HEK293 (cell line): ENCODE measurements at regions not wholly inside any gene's neighbourhood (a gene's known extent, or its start where the extent isn't known, plus 50 kb on each side); places are given as distances from the start of the nearest gene placed in this dataset.

Experiments used
- CTCF ChIA-PET: fragments of 350-600 bp; formaldehyde crosslinking; extraction: SDS; loops from one replicate; lab custom pipeline; 2021; ENCODE audit warnings: antibody characterized with exemption; lab: Yijun Ruan, JAX
- POLR2A ChIA-PET: fragments of 300-600 bp; formaldehyde crosslinking; extraction: SDS; loops from one replicate; lab custom pipeline; 2020; ENCODE audit warnings: antibody characterized with exemption, inconsistent platforms; lab: Yijun Ruan, JAX
- H3K27ac ChIP-seq: fragments of 200-500 bp; sonication (Bioruptor generic); 2 replicates; pipeline ENCODE4 v1.5.1; 2014; ENCODE audit warnings: low read depth, low read length, control low read depth, inconsistent platforms; ENCODE audit errors: extremely low read depth
- H3K36me3 ChIP-seq, 2 experiments: fragments of 200-500 bp in 1 of 2; sonication (Bioruptor generic) in 1 of 2; 1 replicate in 1 of 2; 2 replicates in 1 of 2; pipeline ENCODE4 v1.5.1; 2014 to 2017; ENCODE audit warnings: inconsistent platforms in 2 of 2, low read length in 2 of 2; ENCODE audit not compliant: control insufficient read depth in 2 of 2, insufficient read depth in 1 of 2
- H3K4me1 ChIP-seq: fragments of 200-500 bp; sonication (Bioruptor generic); 2 replicates; pipeline ENCODE4 v1.5.1; 2014; ENCODE audit warnings: mild to moderate bottlenecking, low read length, inconsistent platforms; ENCODE audit not compliant: control insufficient read depth, insufficient read depth
- H3K4me3 ChIP-seq: 2 replicates; pipeline ENCODE4 v1.5.1; 2011; ENCODE audit warnings: low read depth, mild to moderate bottlenecking, control low read depth, low read length, moderate library complexity
- H3K9me3 ChIP-seq: fragments of 200-500 bp; sonication (Bioruptor generic); 2 replicates; pipeline ENCODE4 v1.5.1; 2014; ENCODE audit warnings: low read depth, low read length, inconsistent platforms; ENCODE audit not compliant: control insufficient read depth, insufficient read depth
- GLIS1 ChIP-seq: fragments of 450-650 bp; formaldehyde crosslinking; IDR thresholded peaks from 2 replicates; pipeline ENCODE4 v1.5.1; 2016; ENCODE audit warnings: missing biosample characterization, missing genetic modification characterization
- GLIS2 ChIP-seq: fragments of 450-650 bp; formaldehyde crosslinking; IDR thresholded peaks from 2 replicates; pipeline ENCODE4 v1.5.1; 2016; ENCODE audit warnings: missing biosample characterization, missing genetic modification characterization
- HIC1 ChIP-seq: fragments of 450-650 bp; formaldehyde crosslinking; IDR thresholded peaks from 2 replicates; pipeline ENCODE4 v1.5.1; 2016; ENCODE audit warnings: missing biosample characterization, missing genetic modification characterization
- INSM2 ChIP-seq: fragments of 450-650 bp; formaldehyde crosslinking; IDR thresholded peaks from 2 replicates; pipeline ENCODE4 v1.5.1; 2016; ENCODE audit warnings: missing biosample characterization, missing genetic modification characterization
- KLF16 ChIP-seq: fragments of 450-650 bp; formaldehyde crosslinking; IDR thresholded peaks from 2 replicates; pipeline ENCODE4 v1.5.1; 2017; ENCODE audit warnings: missing biosample characterization, missing genetic modification characterization
- KLF9 ChIP-seq: fragments of 450-650 bp; formaldehyde crosslinking; IDR thresholded peaks from 2 replicates; pipeline ENCODE4 v1.5.1; 2016; ENCODE audit warnings: missing biosample characterization, missing genetic modification characterization, low read depth
- PRDM4 ChIP-seq: fragments of 450-650 bp; formaldehyde crosslinking; IDR thresholded peaks from 2 replicates; pipeline ENCODE4 v1.5.1; 2017; ENCODE audit warnings: missing biosample characterization, missing genetic modification characterization
- RBAK ChIP-seq: fragments of 450-650 bp; formaldehyde crosslinking; IDR thresholded peaks from 2 replicates; pipeline ENCODE4 v1.5.1; 2016; ENCODE audit warnings: missing biosample characterization, missing genetic modification characterization
- WT1 ChIP-seq: fragments of 450-650 bp; formaldehyde crosslinking; IDR thresholded peaks from 2 replicates; pipeline ENCODE4 v1.5.1; 2016; ENCODE audit warnings: missing biosample characterization, missing genetic modification characterization
- YY2 ChIP-seq: fragments of 450-650 bp; formaldehyde crosslinking; IDR thresholded peaks from 2 replicates; pipeline ENCODE4 v1.5.1; 2016; ENCODE audit warnings: missing biosample characterization, missing genetic modification characterization
- ZBTB49 ChIP-seq: fragments of 450-650 bp; formaldehyde crosslinking; IDR thresholded peaks from 2 replicates; pipeline ENCODE4 v1.5.1; 2016; ENCODE audit warnings: missing biosample characterization, missing genetic modification characterization, low read depth
- ZBTB8A ChIP-seq: fragments of 450-650 bp; formaldehyde crosslinking; IDR thresholded peaks from 2 replicates; pipeline ENCODE4 v1.5.1; 2016; ENCODE audit warnings: missing biosample characterization, missing genetic modification characterization
- ZEB2 ChIP-seq: fragments of 450-650 bp; formaldehyde crosslinking; IDR thresholded peaks from 2 replicates; pipeline ENCODE4 v1.5.1; 2016; ENCODE audit warnings: missing biosample characterization, missing genetic modification characterization
- ZFP69B ChIP-seq: fragments of 450-650 bp; formaldehyde crosslinking; IDR thresholded peaks from 2 replicates; pipeline ENCODE4 v1.5.1; 2016; ENCODE audit warnings: missing biosample characterization, missing genetic modification characterization
- ZNF121 ChIP-seq: fragments of 450-650 bp; formaldehyde crosslinking; IDR thresholded peaks from 2 replicates; pipeline ENCODE4 v1.5.1; 2016; ENCODE audit warnings: missing biosample characterization, missing genetic modification characterization
- ZNF23 ChIP-seq: fragments of 450-650 bp; formaldehyde crosslinking; IDR thresholded peaks from 2 replicates; pipeline ENCODE4 v1.5.1; 2016; ENCODE audit warnings: missing biosample characterization, missing genetic modification characterization, borderline replicate concordance
- ZNF292 ChIP-seq: fragments of 450-650 bp; formaldehyde crosslinking; IDR thresholded peaks from 2 replicates; pipeline ENCODE4 v1.5.1; 2016; ENCODE audit warnings: low read depth, missing biosample characterization, missing genetic modification characterization, borderline replicate concordance
- ZNF404 ChIP-seq: fragments of 450-650 bp; formaldehyde crosslinking; IDR thresholded peaks from 2 replicates; pipeline ENCODE4 v1.5.1; 2017; ENCODE audit warnings: missing biosample characterization, missing genetic modification characterization
- ZNF433 ChIP-seq: fragments of 450-650 bp; formaldehyde crosslinking; IDR thresholded peaks from 2 replicates; pipeline ENCODE4 v1.5.1; 2016; ENCODE audit warnings: missing biosample characterization, missing genetic modification characterization, low read depth
- ZNF488 ChIP-seq: fragments of 450-650 bp; formaldehyde crosslinking; IDR thresholded peaks from 2 replicates; pipeline ENCODE4 v1.5.1; 2016; ENCODE audit warnings: missing biosample characterization, missing genetic modification characterization
- ZNF530 ChIP-seq: fragments of 450-650 bp; formaldehyde crosslinking; IDR thresholded peaks from 2 replicates; pipeline ENCODE4 v1.5.1; 2016; ENCODE audit warnings: low read depth, missing biosample characterization, missing genetic modification characterization
- ZNF600 ChIP-seq: fragments of 450-650 bp; formaldehyde crosslinking; IDR thresholded peaks from 2 replicates; pipeline ENCODE4 v1.5.1; 2016; ENCODE audit warnings: missing biosample characterization, missing genetic modification characterization
- ZNF610 ChIP-seq: fragments of 450-650 bp; formaldehyde crosslinking; IDR thresholded peaks from 2 replicates; pipeline ENCODE4 v1.5.1; 2016; ENCODE audit warnings: missing biosample characterization, missing genetic modification characterization, borderline replicate concordance
- ZNF629 ChIP-seq: fragments of 450-650 bp; formaldehyde crosslinking; IDR thresholded peaks from 2 replicates; pipeline ENCODE4 v1.5.1; 2017; ENCODE audit warnings: missing biosample characterization, missing genetic modification characterization
- ZNF791 ChIP-seq: fragments of 450-650 bp; formaldehyde crosslinking; IDR thresholded peaks from 2 replicates; pipeline ENCODE4 v1.5.1; 2016; ENCODE audit warnings: missing biosample characterization, missing genetic modification characterization
- ZSCAN30 ChIP-seq: fragments of 450-650 bp; IDR thresholded peaks from 2 replicates; pipeline ENCODE4 v1.5.1; 2018; ENCODE audit warnings: missing biosample characterization, mild to moderate bottlenecking, missing genetic modification characterization, moderate library complexity

- TF ChIP-seq ZNF292 (tag by site-specific recombination) (no peak), WT1 (no peak), ZNF600 (tag by site-specific recombination) (no peak), ZNF530 (tag by site-specific recombination) (no peak), ZNF404 (tag by site-specific recombination) (no peak)
- TF ChIP-seq, all 188 proteins: peak for 0
Measured at GRCh38 chr10:44291091-44291490, 93.8 kb downstream of the CXCL12 start (continued).

- ChIA-PET CTCF (interaction anchor here (0.7 kb wide), 1 partner anchor 67 kb away, joined by 4 read pairs; no protein-coding TSS in a partner anchor), POLR2A (no interaction called here)
- no peaks in the 10 kb centered on the region for H3K4me1 ChIP-seq
- H3K36me3 ChIP-seq, result no peaks in the 10 kb centered on the region
- no peak overlapping the region for H3K4me3 ChIP-seq
- no peak for TF ChIP-seq KLF9 (tag by site-specific recombination)
- TF ChIP-seq ZFP69B (tag by site-specific recombination), result no peak
- no peak for TF ChIP-seq GLIS2 (tag by site-specific recombination)
- no peak for TF ChIP-seq WT1
- no peak for TF ChIP-seq YY2 (tag by site-specific recombination)
- TF ChIP-seq ZNF629 (tag by site-specific recombination), result no peak
- TF ChIP-seq PRDM4, result no peak
- TF ChIP-seq KLF16 (tag by site-specific recombination), result no peak
- TF ChIP-seq ZNF23, result no peak
- TF ChIP-seq HIC1, result no peak
- no peak for TF ChIP-seq ZEB2
- TF ChIP-seq GLIS1 (tag by site-specific recombination), result no peak
- no peak overlapping the region for H3K27ac ChIP-seq
- H3K9me3 ChIP-seq, result no peaks in the 10 kb centered on the region
Measured at GRCh38 chr10:44289125-44289524, 95.8 kb downstream of the CXCL12 start.

GRCh38 chr10:44287408-44287807, 97.5 kb downstream of the CXCL12 start:
- Histone ChIP-seq H3K9me3 (no peaks in the 10 kb centered on the region), H3K27ac (no peak overlapping the region)
- POLR2A ChIA-PET, result no interaction called here
- TF ChIP-seq ZNF404 (tag by site-specific recombination) (no peak), ZNF433 (tag by site-specific recombination) (no peak), GLIS2 (tag by site-specific recombination) (no peak), INSM2 (tag by site-specific recombination) (no peak), ZBTB8A (tag by site-specific recombination) (no peak), ZNF610 (tag by site-specific recombination) (no peak), ZNF791 (tag by site-specific recombination) (no peak), ZBTB49 (tag by site-specific recombination) (no peak), ZNF488 (tag by site-specific recombination) (no peak), ZNF121 (tag by site-specific recombination) (no peak), ZSCAN30 (tag by site-specific recombination) (no peak), RBAK (tag by site-specific recombination) (no peak)

More at GRCh38 chr10:44287408-44287807, 97.5 kb downstream of the CXCL12 start:
- CTCF ChIA-PET, result interaction anchor here (0.9 kb wide), 1 partner anchor 21 kb away, joined by 5 read pairs; no protein-coding TSS in a partner anchor
- no peaks in the 10 kb centered on the region for H3K4me1 ChIP-seq
- no peak overlapping the region for H3K4me3 ChIP-seq
- no peaks in the 10 kb centered on the region for H3K36me3 ChIP-seq
